Lower lobe of right lung (tissue), 2 donors: ENCODE measurements at regions not wholly inside any gene's neighbourhood (a gene's known extent, or its start where the extent isn't known, plus 50 kb on each side); places are given as distances from the start of the nearest gene placed in this dataset.

ENCODE experiments used
- ATAC-seq, 2 donors: fragments of 200-7000 bp; cut with Tn5 transposase; one replicate each; pipeline ENCODE4 v1.9.1; 2020 to 2022; ENCODE audit warnings: mild to moderate bottlenecking in 2 of 2, moderate library complexity in 2 of 2
- DNase-seq: peaks from one replicate; pipeline ENCODE4 v3.0.0-alpha.2; 2020
- H3K27ac ChIP-seq: fragments of 200-600 bp; one replicate; pipeline ENCODE4 v1.8.0; 2022
- H3K27me3 ChIP-seq: fragments of 200-600 bp; one replicate; pipeline ENCODE4 v1.8.0; 2022; ENCODE audit warnings: low read depth
- H3K36me3 ChIP-seq: fragments of 200-600 bp; one replicate; pipeline ENCODE4 v1.8.0; 2022; ENCODE audit warnings: mild to moderate bottlenecking
- H3K4me1 ChIP-seq: fragments of 200-600 bp; one replicate; pipeline ENCODE4 v1.8.0; 2022
- H3K4me3 ChIP-seq: fragments of 200-600 bp; one replicate; pipeline ENCODE4 v1.8.0; 2022; ENCODE audit warnings: mild to moderate bottlenecking
- H3K9me3 ChIP-seq: fragments of 200-600 bp; one replicate; pipeline ENCODE4 v1.8.0; 2022
- intact Hi-C: fragments of 100-400 bp; cut with DNase I; formaldehyde crosslinking; loops from one replicate; pipeline ENCODE4 v1.11.0; 2022
- TF ChIP-seq, protein P1 (sequence below): fragments of 200-600 bp; IDR thresholded peaks from one replicate; pipeline ENCODE4 v1.8.0; 2022; ENCODE audit warnings: antibody characterized with exemption, mild to moderate bottlenecking
- donor health status: DM: no; HTN: yes; CAD: no; lungs with severe emphysema.

DNA sequence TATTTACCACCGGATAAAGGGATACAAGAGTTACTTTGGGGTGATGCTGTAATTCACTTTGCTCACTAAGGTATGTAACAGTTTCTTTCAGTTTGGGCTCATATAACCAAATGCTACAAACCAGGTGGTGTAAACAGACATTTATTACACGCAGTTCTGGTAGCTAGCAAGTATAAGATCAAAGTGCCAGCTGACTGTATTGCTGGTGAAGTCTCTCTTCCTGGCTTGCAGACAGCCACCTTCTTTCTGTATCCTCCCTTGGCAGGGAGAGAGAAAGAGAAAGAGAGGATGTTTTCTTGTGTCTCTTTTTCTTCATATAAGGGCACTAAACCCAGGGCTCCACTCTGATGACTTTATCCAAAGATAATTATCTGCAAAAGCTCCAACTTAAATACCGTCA, 552.5 kb upstream of the FTMT start:
- no peak overlapping the region for H3K4me3 ChIP-seq
- H3K27ac ChIP-seq: no peak overlapping the region
- ATAC-seq (no peak), DNase-seq (no peak)
- H3K27me3 ChIP-seq: no peaks in the 10 kb centered on the region
- TF ChIP-seq, protein P1, sequence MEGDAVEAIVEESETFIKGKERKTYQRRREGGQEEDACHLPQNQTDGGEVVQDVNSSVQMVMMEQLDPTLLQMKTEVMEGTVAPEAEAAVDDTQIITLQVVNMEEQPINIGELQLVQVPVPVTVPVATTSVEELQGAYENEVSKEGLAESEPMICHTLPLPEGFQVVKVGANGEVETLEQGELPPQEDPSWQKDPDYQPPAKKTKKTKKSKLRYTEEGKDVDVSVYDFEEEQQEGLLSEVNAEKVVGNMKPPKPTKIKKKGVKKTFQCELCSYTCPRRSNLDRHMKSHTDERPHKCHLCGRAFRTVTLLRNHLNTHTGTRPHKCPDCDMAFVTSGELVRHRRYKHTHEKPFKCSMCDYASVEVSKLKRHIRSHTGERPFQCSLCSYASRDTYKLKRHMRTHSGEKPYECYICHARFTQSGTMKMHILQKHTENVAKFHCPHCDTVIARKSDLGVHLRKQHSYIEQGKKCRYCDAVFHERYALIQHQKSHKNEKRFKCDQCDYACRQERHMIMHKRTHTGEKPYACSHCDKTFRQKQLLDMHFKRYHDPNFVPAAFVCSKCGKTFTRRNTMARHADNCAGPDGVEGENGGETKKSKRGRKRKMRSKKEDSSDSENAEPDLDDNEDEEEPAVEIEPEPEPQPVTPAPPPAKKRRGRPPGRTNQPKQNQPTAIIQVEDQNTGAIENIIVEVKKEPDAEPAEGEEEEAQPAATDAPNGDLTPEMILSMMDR: no peak
- intact Hi-C loops: no loop called here
- H3K36me3 ChIP-seq: no peaks in the 10 kb centered on the region
- no peaks in the 10 kb centered on the region for H3K9me3 ChIP-seq
- no peaks in the 10 kb centered on the region for H3K4me1 ChIP-seq

DNA sequence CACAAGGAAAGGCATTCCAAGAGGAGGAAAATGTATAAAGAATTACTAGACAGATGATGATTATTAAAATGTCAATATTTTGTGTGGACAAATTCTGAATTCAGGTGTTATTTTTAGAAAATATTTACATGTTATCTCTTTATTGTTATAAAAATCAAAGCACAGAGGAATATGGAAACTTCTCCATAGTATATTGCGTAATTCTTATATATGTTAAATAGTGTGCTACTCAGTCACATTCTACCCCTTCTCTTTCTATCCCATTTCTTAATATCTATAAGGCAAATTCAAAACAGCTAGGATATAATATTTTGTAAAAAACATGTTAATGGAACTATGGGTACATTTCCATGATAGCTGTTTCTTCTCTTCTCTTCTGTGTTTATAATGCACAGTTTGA, 546.8 kb upstream of the FTMT start:
- intact Hi-C loops: no loop called here
- Histone ChIP-seq H3K36me3 (no peaks in the 10 kb centered on the region), H3K27ac (no peak overlapping the region), H3K4me1 (no peaks in the 10 kb centered on the region), H3K4me3 (no peak overlapping the region), H3K27me3 (no peaks in the 10 kb centered on the region), H3K9me3 (no peaks in the 10 kb centered on the region)
- TF ChIP-seq, protein P1: no peak
- ATAC-seq (no peak), DNase-seq (no peak)

DNA sequence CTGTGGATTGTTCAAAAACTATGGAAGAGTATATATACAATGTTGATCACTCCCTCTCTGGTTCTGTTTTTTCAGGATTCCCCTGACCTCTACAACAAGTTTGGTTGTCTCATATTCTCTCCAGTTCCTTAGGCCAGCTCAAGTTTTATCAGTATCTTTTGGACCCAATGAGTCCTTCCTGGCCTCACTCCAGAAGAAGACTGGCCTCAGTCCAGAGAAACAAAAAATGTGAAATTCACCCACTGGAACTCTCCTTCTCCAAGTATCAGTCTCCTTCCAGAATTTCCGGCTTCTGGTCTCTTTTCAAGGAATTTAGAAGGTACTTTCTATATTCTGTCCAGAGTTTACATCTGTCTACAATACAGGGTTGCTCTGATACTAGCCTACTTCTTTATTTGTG, 537.8 kb upstream of the FTMT start:
- DNase-seq: no peak
- Histone ChIP-seq H3K27me3 (no peaks in the 10 kb centered on the region), H3K27ac (no peak overlapping the region), H3K36me3 (no peaks in the 10 kb centered on the region), H3K4me3 (no peak overlapping the region), H3K9me3 (no peaks in the 10 kb centered on the region), H3K4me1 (no peaks in the 10 kb centered on the region)
- intact Hi-C loops: no loop called here
- ATAC-seq: no peak
- TF ChIP-seq, protein P1: no peak

DNA sequence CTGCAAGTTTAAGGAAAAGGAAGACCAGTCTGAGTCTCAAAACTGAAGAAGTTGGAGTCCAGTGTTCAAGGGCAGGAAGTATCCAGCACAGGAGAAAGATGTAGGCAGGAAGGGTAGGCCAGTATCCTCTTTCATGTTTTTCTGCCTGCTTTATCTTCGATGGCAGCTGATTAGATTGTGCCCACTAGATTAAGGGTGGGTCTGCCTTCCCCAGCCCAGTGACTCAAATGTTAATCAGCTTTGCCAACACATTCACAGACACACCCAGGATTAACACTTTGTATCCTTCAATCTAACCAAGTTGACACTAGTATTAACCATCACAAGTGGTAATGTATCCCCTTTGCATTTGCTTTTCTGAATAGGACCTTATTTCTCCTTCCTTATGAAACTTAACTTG, 535.9 kb upstream of the FTMT start:
- H3K9me3 ChIP-seq: no peaks in the 10 kb centered on the region
- H3K27me3 ChIP-seq: no peaks in the 10 kb centered on the region
- ATAC-seq: no peak
- DNase-seq: no peak
- no peak overlapping the region for H3K27ac ChIP-seq
- TF ChIP-seq, protein P1: no peak
- no peaks in the 10 kb centered on the region for H3K36me3 ChIP-seq
- intact Hi-C loops: no loop called here
- no peak overlapping the region for H3K4me3 ChIP-seq
- no peaks in the 10 kb centered on the region for H3K4me1 ChIP-seq

DNA sequence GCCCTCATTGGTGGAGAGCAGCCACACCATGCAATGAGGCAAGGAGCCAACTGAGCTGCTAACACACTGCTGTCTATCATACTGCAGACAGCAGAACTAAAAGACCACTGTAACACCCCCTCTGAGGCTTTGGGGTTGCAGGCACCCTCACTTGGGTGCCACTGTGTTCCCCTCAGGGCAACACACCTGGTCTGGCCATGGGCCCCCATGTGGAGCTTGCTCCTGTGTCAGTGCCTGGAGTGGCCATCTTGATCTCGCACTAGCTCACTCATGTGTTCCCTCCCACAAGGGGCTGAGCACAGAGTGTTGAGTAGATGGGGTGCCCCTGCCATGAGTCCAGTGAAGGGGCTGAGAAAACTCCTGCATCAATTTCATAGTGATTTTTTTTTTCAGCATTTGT, 532.4 kb upstream of the FTMT start:
- DNase-seq (no peak), ATAC-seq (no peak)
- Histone ChIP-seq H3K27me3 (no peaks in the 10 kb centered on the region), H3K36me3 (no peaks in the 10 kb centered on the region), H3K9me3 (no peaks in the 10 kb centered on the region), H3K27ac (no peak overlapping the region), H3K4me1 (no peaks in the 10 kb centered on the region), H3K4me3 (no peak overlapping the region)
- TF ChIP-seq, protein P1: no peak
- intact Hi-C loops: no loop called here

DNA sequence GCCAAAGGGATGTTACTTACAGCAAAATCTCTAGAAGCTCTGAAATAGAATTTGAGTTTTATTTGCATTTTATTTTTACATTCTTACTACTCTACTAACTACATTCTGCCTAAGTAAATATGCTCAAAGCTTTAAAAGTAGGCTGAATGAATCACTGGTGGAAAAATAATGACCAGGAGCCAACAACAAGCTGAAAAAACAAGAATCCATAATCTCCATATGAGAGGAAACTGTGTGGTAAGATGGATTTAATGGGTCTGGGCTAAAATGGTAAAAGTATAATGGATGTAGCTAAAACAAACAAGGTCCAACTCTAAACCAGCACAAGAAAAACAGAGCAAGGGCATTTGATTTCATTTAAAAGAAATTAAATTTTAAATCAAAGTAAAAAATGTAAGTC, 525.8 kb upstream of the FTMT start:
- H3K4me1 ChIP-seq: no peaks in the 10 kb centered on the region
- ATAC-seq (no peak), DNase-seq (no peak)
- H3K27ac ChIP-seq: no peak overlapping the region
- TF ChIP-seq, protein P1: no peak
- no peaks in the 10 kb centered on the region for H3K9me3 ChIP-seq
- no peaks in the 10 kb centered on the region for H3K36me3 ChIP-seq
- H3K27me3 ChIP-seq: no peaks in the 10 kb centered on the region
- H3K4me3 ChIP-seq: no peak overlapping the region
- intact Hi-C loops: no loop called here
